Kidney (tissue), 13 donors: ENCODE measurements at regions not wholly inside any gene's neighbourhood (a gene's known extent, or its start where the extent isn't known, plus 50 kb on each side); places are given as distances from the start of the nearest gene placed in this dataset.

Experiments
- DNase-seq, 5 donors: peaks; one replicate each; pipeline ENCODE4 v3.0.0-alpha.2; 2013 to 2020
- FAIRE-seq: peaks from 2 replicates; lab custom pipeline; 2012; peaks lifted over from hg19 to GRCh38; lab: Jason Lieb, UNC
- H3K27ac ChIP-seq, 2 donors: one replicate each; pipeline ENCODE4 v1.7.0; 2013; ENCODE audit warnings: low read depth in 2 of 2, low read length in 2 of 2, inconsistent platforms in 1 of 2
- H3K27me3 ChIP-seq: one replicate; pipeline ENCODE4 v1.7.1; 2013; ENCODE audit warnings: low read length, inconsistent platforms; ENCODE audit not compliant: control insufficient read depth, insufficient read depth
- H3K36me3 ChIP-seq, 3 donors: one replicate each; pipeline versions ENCODE4 v1.7.0 to v1.7.1; 2013; ENCODE audit warnings: low read length in 3 of 3, control low read depth in 1 of 3, inconsistent platforms in 1 of 3; ENCODE audit not compliant: insufficient read depth in 3 of 3, control insufficient read depth in 2 of 3
- H3K4me1 ChIP-seq, 3 donors: one replicate each; pipeline versions ENCODE4 v1.7.0 to v1.7.1; 2013; ENCODE audit warnings: low read length in 3 of 3, inconsistent platforms in 1 of 3, low read depth in 1 of 3; ENCODE audit not compliant: control insufficient read depth in 2 of 3, insufficient read depth in 2 of 3
- H3K4me3 ChIP-seq, 3 donors: one replicate each; pipeline versions ENCODE4 v1.7.0 to v1.8.1; 2013; ENCODE audit warnings: low read length in 3 of 3, control low read depth in 1 of 3, inconsistent platforms in 1 of 3
- H3K9ac ChIP-seq, 3 donors: one replicate each; pipeline versions ENCODE4 v1.7.0 to v1.7.1; 2013; ENCODE audit warnings: low read length in 3 of 3, control low read depth in 1 of 3, inconsistent platforms in 1 of 3
- H3K9me3 ChIP-seq, 3 donors: one replicate each; pipeline versions ENCODE4 v1.7.0 to v1.7.1; 2013; ENCODE audit warnings: low read length in 3 of 3, control low read depth in 1 of 3, inconsistent platforms in 1 of 3; ENCODE audit not compliant: control insufficient read depth in 2 of 3, insufficient read depth in 1 of 3
- intact Hi-C: fragments of 100-400 bp; cut with DNase I; formaldehyde crosslinking; loops from one replicate; pipeline ENCODE4 v1.11.1; 2022
- TF ChIP-seq, protein P1 (sequence below): IDR thresholded peaks from 3 replicates; pipeline ENCODE4 v1.5.1; 2012; ENCODE audit warnings: mild to moderate bottlenecking, moderate library complexity, borderline replicate concordance; ENCODE audit not compliant: insufficient read depth; ENCODE audit errors: extremely low read depth
- donor health status: control.
- donor health status: control.
- donor health status: control.
- donor health status: control.
- donor health status: control.
- donor health status: DM: yes; HTN: yes; CAD: no.
- donor health status: Normal renal cell carcinoma (clear cell type).

DNA sequence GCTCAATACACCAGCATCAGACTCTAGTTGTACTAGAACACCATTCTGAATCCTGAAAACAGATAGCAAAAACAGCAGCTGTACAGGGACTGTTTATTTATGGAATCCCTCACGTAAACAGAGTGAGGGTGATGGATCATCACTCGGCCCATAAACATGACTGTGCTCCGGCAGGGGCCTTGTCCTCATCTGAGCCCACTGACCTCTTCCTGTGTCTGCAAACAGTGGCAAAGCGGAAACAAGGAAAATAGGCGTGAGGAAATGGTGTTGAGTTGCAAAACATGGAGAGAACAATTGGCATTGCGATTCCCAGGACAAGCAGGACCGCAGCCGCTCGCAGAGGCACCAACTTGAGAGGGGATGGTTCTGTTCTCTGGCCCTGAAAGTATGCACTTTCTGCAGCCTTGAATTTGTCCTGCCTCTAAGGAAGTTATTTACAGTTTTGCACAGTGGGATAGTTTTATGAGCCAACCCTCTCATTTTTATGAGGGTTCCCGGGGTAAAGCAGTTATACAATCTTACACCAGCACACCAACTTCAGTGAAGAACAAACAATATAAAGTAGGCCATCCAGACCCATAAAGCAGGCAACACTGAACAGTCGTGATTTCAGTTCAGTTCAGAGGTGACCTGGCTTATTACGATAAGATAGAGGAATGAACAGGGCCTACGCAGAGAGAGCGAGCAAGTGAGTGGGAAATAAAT lies 248.0 kb upstream of the FZD8 start:
- no peaks in the 10 kb centered on the region for H3K27me3 ChIP-seq
- no peaks in the 10 kb centered on the region for H3K36me3 ChIP-seq
- intact Hi-C loops: no loop called here
- H3K9ac ChIP-seq: no peak overlapping the region
- no peak overlapping the region for H3K4me3 ChIP-seq
- TF ChIP-seq, protein P1, sequence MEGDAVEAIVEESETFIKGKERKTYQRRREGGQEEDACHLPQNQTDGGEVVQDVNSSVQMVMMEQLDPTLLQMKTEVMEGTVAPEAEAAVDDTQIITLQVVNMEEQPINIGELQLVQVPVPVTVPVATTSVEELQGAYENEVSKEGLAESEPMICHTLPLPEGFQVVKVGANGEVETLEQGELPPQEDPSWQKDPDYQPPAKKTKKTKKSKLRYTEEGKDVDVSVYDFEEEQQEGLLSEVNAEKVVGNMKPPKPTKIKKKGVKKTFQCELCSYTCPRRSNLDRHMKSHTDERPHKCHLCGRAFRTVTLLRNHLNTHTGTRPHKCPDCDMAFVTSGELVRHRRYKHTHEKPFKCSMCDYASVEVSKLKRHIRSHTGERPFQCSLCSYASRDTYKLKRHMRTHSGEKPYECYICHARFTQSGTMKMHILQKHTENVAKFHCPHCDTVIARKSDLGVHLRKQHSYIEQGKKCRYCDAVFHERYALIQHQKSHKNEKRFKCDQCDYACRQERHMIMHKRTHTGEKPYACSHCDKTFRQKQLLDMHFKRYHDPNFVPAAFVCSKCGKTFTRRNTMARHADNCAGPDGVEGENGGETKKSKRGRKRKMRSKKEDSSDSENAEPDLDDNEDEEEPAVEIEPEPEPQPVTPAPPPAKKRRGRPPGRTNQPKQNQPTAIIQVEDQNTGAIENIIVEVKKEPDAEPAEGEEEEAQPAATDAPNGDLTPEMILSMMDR: no peak
- FAIRE-seq (no peak), DNase-seq (peak in 3 of 5 donors; percentile 31 to 71 (median 66))
- peak overlapping the region; percentile 2 to 40 for H3K27ac ChIP-seq
- H3K9me3 ChIP-seq: no peaks in the 10 kb centered on the region
- peaks cover 5 to 11% (median 8%) of the 10 kb centered on the region in 3 donors for H3K4me1 ChIP-seq

DNA sequence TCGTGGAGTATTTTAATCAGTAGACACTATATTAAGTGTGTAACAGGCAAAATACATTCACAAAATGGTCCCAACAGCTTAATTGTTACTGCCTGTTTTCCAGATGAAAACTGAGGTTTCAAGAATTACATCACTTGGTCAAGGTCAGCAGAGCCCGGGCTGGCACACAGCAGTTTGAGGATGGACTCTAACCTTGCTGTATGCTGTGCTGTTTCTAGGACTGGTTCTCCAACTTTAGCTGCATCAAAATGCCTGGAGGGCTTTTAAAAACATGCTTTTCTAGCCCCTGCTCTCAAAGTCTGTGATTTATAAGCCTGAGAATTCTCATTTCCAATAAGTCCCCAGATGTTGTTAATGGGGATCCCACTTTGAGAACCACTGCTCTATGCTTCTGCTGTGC lies 247.1 kb upstream of the FZD8 start:
- no peak for FAIRE-seq
- H3K27ac ChIP-seq: peak overlapping the region in 1 of 2 donors; percentile 40
- H3K9ac ChIP-seq: no peak overlapping the region
- intact Hi-C loops: no loop called here
- H3K27me3 ChIP-seq: no peaks in the 10 kb centered on the region
- H3K4me3 ChIP-seq: no peak overlapping the region
- TF ChIP-seq, protein P1: no peak
- peaks cover 5 to 11% (median 8%) of the 10 kb centered on the region in 3 donors for H3K4me1 ChIP-seq
- no peaks in the 10 kb centered on the region for H3K36me3 ChIP-seq
- DNase-seq: no peak
- no peaks in the 10 kb centered on the region for H3K9me3 ChIP-seq

GRCh38 chr10:35888400-35888799 lies 246.3 kb upstream of the FZD8 start:
- Histone ChIP-seq H3K4me1 (peaks cover 5 to 11% (median 8%) of the 10 kb centered on the region in 3 donors), H3K27ac (no peak overlapping the region), H3K9me3 (no peaks in the 10 kb centered on the region), H3K9ac (no peak overlapping the region), H3K4me3 (no peak overlapping the region), H3K27me3 (no peaks in the 10 kb centered on the region), H3K36me3 (no peaks in the 10 kb centered on the region)
- DNase-seq (no peak), FAIRE-seq (no peak)
- TF ChIP-seq, protein P1: no peak
- intact Hi-C loops: no loop called here
